Activated CD4-positive, alpha-beta T cell treated with anti-CD3 and anti-CD28 coated beads, Interleukin-2, amount 10 ng/mL, durations not matched to agents 7 days and 5 days (primary cell): ENCODE measurements at regions not wholly inside any gene's neighbourhood (a gene's known extent, or its start where the extent isn't known, plus 50 kb on each side); places are given as distances from the start of the nearest gene placed in this dataset.

Experiments used
- CTCF ChIA-PET: fragments of 350-600 bp; sonication (Branson Sonifier 250); formaldehyde crosslinking; loops from one replicate; lab custom pipeline; 2021; ENCODE audit warnings: antibody characterized with exemption; lab: Charles Lee
- POLR2A ChIA-PET: fragments of 350-600 bp; sonication (Branson Sonifier 250); formaldehyde crosslinking; loops from one replicate; lab custom pipeline; 2021; ENCODE audit warnings: antibody characterized with exemption; lab: Charles Lee
- DNase-seq: peaks from one replicate; pipeline ENCODE4 v3.0.0-alpha.2; 2020
- H3K27ac Mint-ChIP-seq: one replicate; pipeline ENCODE4 v1.8.0; 2021; ENCODE audit warnings: mild to moderate bottlenecking, moderate library complexity, mixed read lengths
- H3K27me3 Mint-ChIP-seq: one replicate; pipeline ENCODE4 v1.8.0; 2021; ENCODE audit warnings: mixed read lengths
- H3K36me3 Mint-ChIP-seq: one replicate; pipeline ENCODE4 v1.8.0; 2021; ENCODE audit warnings: low read depth, mixed read lengths
- H3K4me1 Mint-ChIP-seq: one replicate; pipeline ENCODE4 v1.8.0; 2021; ENCODE audit warnings: mixed read lengths
- H3K4me3 Mint-ChIP-seq: one replicate; pipeline ENCODE4 v1.8.0; 2021; ENCODE audit warnings: mild to moderate bottlenecking, moderate library complexity, mixed read lengths
- H3K9me3 Mint-ChIP-seq: one replicate; pipeline ENCODE4 v1.8.0; 2021; ENCODE audit warnings: mixed read lengths

DNA sequence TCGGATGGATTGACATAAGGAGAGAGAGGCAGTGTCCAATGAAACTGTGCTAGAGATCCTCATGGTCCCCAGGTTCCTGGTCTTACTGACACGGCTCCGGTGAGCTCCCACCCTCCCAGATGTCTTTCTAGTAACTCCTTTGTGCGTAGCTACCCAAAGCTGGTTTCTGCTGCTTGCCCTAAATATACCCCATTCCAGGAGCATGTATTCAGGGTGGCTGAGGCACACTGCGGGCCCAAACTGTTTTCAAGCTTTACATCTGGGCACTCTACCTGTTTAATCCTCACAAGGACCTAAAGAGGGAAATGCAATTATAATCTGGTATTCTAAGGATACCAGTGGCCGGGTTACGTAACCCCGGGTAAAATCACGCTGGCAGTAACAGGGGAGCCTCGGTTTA lies 161.2 kb upstream of the NSMCE3 start:
- Mint-ChIP-seq H3K9me3 (no peaks in the 10 kb centered on the region), H3K4me1 (no peaks in the 10 kb centered on the region), H3K27ac (no peak overlapping the region), H3K36me3 (no peaks in the 10 kb centered on the region), H3K4me3 (no peak overlapping the region), H3K27me3 (peaks cover 3% of the 10 kb centered on the region)
- POLR2A ChIA-PET: no interaction called here
- no peak for DNase-seq
- CTCF ChIA-PET: no interaction called here

DNA sequence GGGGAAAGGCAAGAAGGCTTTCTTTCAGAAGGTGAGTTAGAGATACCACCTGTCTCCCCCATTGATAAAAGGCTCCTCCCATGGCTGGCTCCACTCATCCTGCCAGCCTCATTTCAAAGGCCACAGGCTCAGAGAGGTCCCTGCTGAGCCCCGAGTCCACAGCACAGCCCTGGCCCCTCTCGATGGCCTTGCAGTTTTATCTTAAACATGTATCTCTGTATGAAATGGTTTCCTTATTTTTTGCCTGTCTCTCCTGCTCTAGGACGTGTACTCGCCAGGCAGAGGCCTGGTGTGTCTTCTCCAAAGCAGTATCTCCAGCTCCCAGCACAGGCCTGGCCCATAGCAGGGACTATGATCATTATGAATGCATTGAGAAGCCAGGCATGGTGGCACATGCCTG lies 160.5 kb upstream of the NSMCE3 start:
- H3K4me3 Mint-ChIP-seq: no peak overlapping the region
- H3K9me3 Mint-ChIP-seq: no peaks in the 10 kb centered on the region
- no peak overlapping the region for H3K27ac Mint-ChIP-seq
- POLR2A ChIA-PET: no interaction called here
- no peak for DNase-seq
- CTCF ChIA-PET: interaction anchor here (1.1 kb wide), 1 partner anchor 9 kb away, joined by 3 read pairs; no protein-coding TSS in a partner anchor
- H3K4me1 Mint-ChIP-seq: no peaks in the 10 kb centered on the region
- peaks cover 2% of the 10 kb centered on the region for H3K27me3 Mint-ChIP-seq
- H3K36me3 Mint-ChIP-seq: no peaks in the 10 kb centered on the region

DNA sequence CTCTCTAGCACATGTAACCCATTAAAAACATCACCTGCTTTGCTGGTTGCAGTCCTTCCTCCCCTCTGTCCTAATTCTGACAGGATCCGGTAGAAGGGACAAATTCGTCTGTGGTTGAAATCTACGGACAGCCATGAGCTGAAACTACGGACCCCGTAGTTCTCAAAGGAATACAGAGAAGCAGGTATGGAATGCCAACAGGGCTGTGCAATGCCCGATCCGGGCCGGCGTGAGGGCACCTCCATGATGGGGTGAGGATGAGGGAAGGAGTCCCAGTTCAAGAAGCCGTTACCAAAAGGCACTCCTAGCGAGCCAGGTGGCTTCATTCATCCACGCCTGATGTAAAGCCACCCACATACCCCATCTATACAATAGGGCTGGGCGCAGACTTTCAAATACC lies 160.0 kb upstream of the NSMCE3 start:
- no peaks in the 10 kb centered on the region for H3K9me3 Mint-ChIP-seq
- no peak overlapping the region for H3K4me3 Mint-ChIP-seq
- ChIA-PET POLR2A (no interaction called here), CTCF (interaction anchor here (1.1 kb wide), 1 partner anchor 9 kb away, joined by 3 read pairs; no protein-coding TSS in a partner anchor)
- no peak overlapping the region for H3K27ac Mint-ChIP-seq
- no peaks in the 10 kb centered on the region for H3K27me3 Mint-ChIP-seq
- DNase-seq: no peak
- no peaks in the 10 kb centered on the region for H3K4me1 Mint-ChIP-seq
- no peaks in the 10 kb centered on the region for H3K36me3 Mint-ChIP-seq

DNA sequence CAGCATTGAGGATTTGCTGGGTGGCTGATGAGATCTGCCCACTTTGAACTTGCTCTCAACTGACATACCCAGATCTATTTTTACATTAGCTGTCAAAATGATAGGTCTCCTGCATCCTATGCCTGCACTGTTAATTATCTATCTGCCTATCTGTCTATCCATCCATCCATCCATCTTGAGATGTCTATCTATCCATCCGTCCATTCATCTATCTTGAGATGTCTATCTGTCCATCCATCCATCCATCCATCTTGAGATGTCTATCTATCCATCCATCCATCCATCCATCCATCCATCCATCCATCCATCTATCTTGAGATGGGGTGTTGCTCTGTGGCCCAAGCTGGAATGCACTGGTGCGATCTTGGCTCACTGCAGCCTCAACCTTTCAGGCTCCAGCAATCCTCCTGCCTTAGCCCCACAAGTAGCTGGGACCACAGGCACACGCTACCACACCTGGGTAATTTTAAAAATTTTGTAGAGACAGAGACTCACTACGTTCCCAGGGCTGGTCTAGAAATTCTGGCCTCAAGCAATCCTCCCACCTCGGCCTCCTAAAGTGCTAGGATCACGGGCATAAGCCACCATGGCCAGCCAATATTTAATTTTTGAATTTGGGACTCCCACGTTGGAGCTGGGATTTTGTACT lies 159.4 kb upstream of the NSMCE3 start:
- H3K4me1 Mint-ChIP-seq: no peaks in the 10 kb centered on the region
- ChIA-PET CTCF (interaction anchor here (0.5 kb wide), 1 partner anchor 53 kb away, joined by 3 read pairs; no protein-coding TSS in a partner anchor), POLR2A (no interaction called here)
- H3K27me3 Mint-ChIP-seq: no peaks in the 10 kb centered on the region
- no peak for DNase-seq
- H3K36me3 Mint-ChIP-seq: no peaks in the 10 kb centered on the region
- H3K4me3 Mint-ChIP-seq: no peak overlapping the region
- no peaks in the 10 kb centered on the region for H3K9me3 Mint-ChIP-seq
- no peak overlapping the region for H3K27ac Mint-ChIP-seq

DNA sequence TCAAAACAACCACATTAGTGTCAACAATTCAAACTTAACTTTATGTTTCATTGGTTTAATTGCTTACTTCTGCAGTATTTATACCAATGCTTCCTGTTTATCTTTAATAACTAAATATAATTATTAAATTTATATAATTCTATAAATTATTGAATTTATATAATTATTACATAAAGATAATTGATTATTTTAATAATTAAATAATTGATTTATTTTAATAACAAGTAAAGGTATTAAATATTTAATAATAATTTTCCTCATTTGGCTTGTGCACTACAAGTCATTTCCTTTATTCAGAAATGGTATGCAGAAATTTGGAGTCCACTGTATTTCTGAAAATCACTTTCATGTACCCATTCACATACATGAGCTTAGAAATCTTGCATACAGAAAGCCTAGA lies 156.2 kb upstream of the NSMCE3 start:
- Mint-ChIP-seq H3K4me1 (no peaks in the 10 kb centered on the region), H3K9me3 (no peaks in the 10 kb centered on the region), H3K27ac (no peak overlapping the region), H3K4me3 (no peak overlapping the region), H3K27me3 (no peaks in the 10 kb centered on the region), H3K36me3 (no peaks in the 10 kb centered on the region)
- ChIA-PET POLR2A (no interaction called here), CTCF (no interaction called here)
- DNase-seq: no peak

DNA sequence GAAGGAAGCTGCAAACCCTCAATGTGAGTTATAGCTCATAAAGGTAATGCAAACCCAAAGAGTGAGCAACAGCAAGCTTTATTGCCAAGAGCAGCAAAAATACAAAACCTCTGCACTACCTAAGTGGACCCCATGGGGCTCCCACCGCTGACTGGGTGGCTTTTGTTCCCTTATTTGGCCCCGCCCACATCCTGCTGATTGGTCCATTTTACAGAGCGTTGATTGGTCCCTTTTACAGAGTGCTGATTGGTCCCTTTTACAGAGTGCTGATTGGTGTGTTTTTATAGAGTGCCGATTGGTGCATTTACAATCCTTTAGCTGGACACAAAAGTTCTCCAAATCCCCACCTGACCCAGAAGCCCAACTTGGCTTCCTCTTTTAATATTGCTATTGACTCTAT lies 154.5 kb upstream of the NSMCE3 start:
- H3K27ac Mint-ChIP-seq: no peak overlapping the region
- POLR2A ChIA-PET: no interaction called here
- H3K4me3 Mint-ChIP-seq: no peak overlapping the region
- no peaks in the 10 kb centered on the region for H3K4me1 Mint-ChIP-seq
- H3K36me3 Mint-ChIP-seq: no peaks in the 10 kb centered on the region
- no peak for DNase-seq
- H3K27me3 Mint-ChIP-seq: no peaks in the 10 kb centered on the region
- no peaks in the 10 kb centered on the region for H3K9me3 Mint-ChIP-seq
- CTCF ChIA-PET: no interaction called here

DNA sequence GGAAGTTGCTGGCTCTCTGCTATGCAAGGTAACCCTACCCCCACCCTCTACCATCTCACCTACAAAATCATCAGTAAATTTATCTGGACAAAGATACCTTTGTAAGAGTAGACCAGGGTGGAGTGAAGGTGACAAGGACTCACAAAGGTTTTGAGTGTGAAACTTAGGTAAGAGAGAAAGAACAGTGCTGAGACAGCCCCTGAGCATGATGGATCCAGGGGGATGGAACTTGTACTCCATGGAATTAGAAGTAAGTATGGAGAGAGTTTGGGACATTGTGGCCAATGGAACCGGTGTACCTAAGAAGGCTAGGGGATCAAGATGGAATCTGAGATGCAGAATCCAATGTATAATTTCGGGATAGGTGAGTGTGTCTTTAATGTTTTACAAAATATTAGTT lies 153.0 kb upstream of the NSMCE3 start:
- ChIA-PET POLR2A (no interaction called here), CTCF (no interaction called here)
- no peaks in the 10 kb centered on the region for H3K4me1 Mint-ChIP-seq
- H3K9me3 Mint-ChIP-seq: no peaks in the 10 kb centered on the region
- peaks cover 4% of the 10 kb centered on the region for H3K27me3 Mint-ChIP-seq
- H3K4me3 Mint-ChIP-seq: no peak overlapping the region
- no peaks in the 10 kb centered on the region for H3K36me3 Mint-ChIP-seq
- no peak overlapping the region for H3K27ac Mint-ChIP-seq
- DNase-seq: no peak

DNA sequence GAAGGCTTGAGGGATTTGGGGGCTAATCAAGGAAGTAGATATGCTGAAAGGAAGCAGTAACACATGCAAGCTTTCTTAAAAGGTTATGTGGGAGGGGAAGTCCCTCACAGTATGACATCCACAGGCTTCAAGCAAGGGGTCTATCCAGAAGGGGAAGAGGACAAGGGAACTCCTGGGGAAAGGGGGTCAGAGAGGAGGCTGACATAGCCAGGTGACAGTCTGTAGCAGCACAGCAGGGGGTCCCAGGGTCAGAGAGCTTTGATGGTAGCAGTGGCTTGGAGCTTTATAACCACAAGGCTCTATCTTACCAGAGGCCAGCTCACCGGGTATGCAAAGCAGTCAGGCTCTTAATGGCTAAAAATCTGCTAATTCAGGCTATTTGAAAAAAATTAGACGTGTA lies 150.6 kb upstream of the NSMCE3 start:
- H3K27me3 Mint-ChIP-seq: peaks cover 4% of the 10 kb centered on the region

DNA sequence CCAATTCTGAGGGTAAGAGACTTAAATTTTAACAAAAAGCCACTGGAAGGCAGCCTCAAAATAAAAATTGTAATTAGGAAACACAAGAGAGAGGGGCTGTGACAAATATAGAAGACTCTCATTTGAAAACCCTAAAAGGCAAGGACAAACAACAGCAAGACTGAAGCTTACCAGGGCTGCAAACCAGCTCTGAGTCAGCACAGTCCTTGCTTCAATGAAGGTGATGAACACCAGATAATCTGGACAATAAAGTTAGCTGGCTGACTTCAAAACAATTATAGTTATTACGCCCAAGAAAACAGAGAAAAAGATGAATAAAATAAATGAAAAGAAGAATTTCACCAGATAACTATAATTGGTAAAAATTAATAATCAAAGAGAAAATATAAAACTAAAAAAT lies 149.3 kb upstream of the NSMCE3 start:
- POLR2A ChIA-PET: no interaction called here
- no peak overlapping the region for H3K27ac Mint-ChIP-seq
- H3K4me3 Mint-ChIP-seq: no peak overlapping the region
- H3K36me3 Mint-ChIP-seq: no peaks in the 10 kb centered on the region
- no peaks in the 10 kb centered on the region for H3K9me3 Mint-ChIP-seq
- no peak for DNase-seq
- H3K27me3 Mint-ChIP-seq: peaks cover 7% of the 10 kb centered on the region
- H3K4me1 Mint-ChIP-seq: no peaks in the 10 kb centered on the region
- CTCF ChIA-PET: no interaction called here

More for the DNA sequence above, 150.6 kb upstream of the NSMCE3 start:
- Mint-ChIP-seq H3K9me3 (no peaks in the 10 kb centered on the region), H3K36me3 (no peaks in the 10 kb centered on the region), H3K4me3 (no peak overlapping the region), H3K4me1 (no peaks in the 10 kb centered on the region), H3K27ac (no peak overlapping the region)
- ChIA-PET POLR2A (no interaction called here), CTCF (interaction anchor here (0.9 kb wide), 1 partner anchor 19 kb away, joined by 3 read pairs; no protein-coding TSS in a partner anchor)
- no peak for DNase-seq

DNA sequence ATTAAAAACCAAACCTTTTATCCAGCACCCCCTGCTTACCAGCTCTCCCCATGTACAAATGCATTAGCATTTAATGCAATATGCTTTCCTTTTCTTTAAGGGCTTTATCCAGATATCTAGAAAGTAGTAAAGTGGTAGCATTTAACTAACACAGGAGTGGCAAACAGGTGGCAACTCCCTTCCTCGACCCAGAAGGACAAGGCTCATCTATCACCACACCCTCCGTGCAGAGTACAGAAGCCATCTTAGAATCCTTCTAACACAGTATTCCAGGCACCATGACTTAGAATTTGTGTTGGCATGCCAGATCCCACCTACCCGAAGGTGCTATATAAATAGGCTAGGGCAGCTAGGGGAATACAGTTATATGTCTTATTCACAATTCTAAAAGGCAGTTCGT lies 148.6 kb upstream of the NSMCE3 start:
- Mint-ChIP-seq H3K27ac (no peak overlapping the region), H3K36me3 (no peaks in the 10 kb centered on the region), H3K4me3 (no peak overlapping the region), H3K27me3 (peaks cover 10% of the 10 kb centered on the region), H3K4me1 (no peaks in the 10 kb centered on the region), H3K9me3 (no peaks in the 10 kb centered on the region)
- POLR2A ChIA-PET: no interaction called here
- CTCF ChIA-PET: no interaction called here
- no peak for DNase-seq

DNA sequence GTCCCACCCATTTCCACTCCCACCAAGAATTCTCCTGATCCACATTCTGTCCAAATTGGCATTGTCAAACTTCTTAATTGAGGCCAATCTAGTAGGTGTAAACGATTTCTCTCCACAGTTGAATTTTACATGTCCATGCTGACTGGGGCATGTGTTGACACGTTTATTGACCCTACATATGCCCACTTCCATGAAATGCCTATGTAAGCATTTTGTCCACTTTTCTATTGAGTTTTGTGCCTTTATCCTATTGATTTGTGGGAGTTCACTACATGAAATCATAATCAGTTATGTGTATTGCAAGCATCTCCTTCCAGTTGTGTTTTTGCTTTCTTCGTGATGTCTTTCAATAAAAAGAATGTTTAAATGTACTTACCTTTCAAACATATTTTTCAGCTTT lies 141.7 kb upstream of the NSMCE3 start:
- Mint-ChIP-seq H3K9me3 (no peaks in the 10 kb centered on the region), H3K36me3 (no peaks in the 10 kb centered on the region), H3K27ac (no peak overlapping the region), H3K4me1 (no peaks in the 10 kb centered on the region), H3K4me3 (no peak overlapping the region), H3K27me3 (peaks cover 11% of the 10 kb centered on the region)
- ChIA-PET POLR2A (no interaction called here), CTCF (no interaction called here)
- no peak for DNase-seq

DNA sequence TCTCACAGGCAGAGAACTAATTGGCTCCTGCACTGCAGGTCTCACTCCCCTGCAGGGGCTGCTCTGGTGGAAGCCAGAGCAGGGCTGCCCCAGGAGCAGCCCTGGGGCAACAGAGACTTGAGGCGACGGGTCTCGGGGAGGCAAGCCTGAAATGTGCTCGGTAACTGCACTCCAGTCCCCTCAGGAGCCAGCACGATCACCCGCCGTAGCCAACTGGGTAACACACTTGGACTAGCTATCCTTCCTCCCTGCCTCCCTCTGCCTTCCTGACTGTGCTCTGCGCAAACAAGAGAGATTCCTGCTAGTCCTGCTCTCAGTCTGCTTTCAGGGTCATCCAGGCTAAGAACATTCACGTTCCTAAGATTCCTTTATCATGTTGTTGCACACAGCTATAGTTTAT lies 140.7 kb upstream of the NSMCE3 start:
- no peaks in the 10 kb centered on the region for H3K9me3 Mint-ChIP-seq
- peaks cover 11% of the 10 kb centered on the region for H3K27me3 Mint-ChIP-seq
- ChIA-PET POLR2A (no interaction called here), CTCF (no interaction called here)
- H3K27ac Mint-ChIP-seq: no peak overlapping the region
- H3K4me1 Mint-ChIP-seq: no peaks in the 10 kb centered on the region
- H3K36me3 Mint-ChIP-seq: no peaks in the 10 kb centered on the region
- H3K4me3 Mint-ChIP-seq: no peak overlapping the region
- DNase-seq: no peak

DNA sequence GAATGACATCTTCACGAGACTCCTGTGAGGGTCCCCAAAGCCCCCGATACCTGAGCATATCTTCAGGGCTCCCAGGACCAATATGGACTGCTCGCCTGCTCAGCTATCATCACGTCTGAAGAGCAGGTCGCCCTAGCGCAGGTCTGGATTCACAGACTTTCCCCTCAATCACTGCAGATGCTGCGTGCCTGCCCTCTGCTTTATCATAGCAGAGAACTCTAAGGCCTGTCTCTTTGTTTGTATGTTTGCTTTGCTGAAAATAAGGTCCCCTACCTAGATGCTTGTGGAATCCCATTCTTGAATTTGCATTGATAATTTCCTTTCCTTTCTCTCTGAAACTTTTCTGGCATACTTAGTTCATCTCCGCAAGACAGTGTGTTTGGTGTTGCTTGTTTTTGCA lies 140.3 kb upstream of the NSMCE3 start:
- ChIA-PET POLR2A (no interaction called here), CTCF (no interaction called here)
- Mint-ChIP-seq H3K4me1 (no peaks in the 10 kb centered on the region), H3K4me3 (no peak overlapping the region), H3K27ac (no peak overlapping the region), H3K27me3 (peaks cover 11% of the 10 kb centered on the region), H3K9me3 (no peaks in the 10 kb centered on the region), H3K36me3 (no peaks in the 10 kb centered on the region)
- DNase-seq: no peak

DNA sequence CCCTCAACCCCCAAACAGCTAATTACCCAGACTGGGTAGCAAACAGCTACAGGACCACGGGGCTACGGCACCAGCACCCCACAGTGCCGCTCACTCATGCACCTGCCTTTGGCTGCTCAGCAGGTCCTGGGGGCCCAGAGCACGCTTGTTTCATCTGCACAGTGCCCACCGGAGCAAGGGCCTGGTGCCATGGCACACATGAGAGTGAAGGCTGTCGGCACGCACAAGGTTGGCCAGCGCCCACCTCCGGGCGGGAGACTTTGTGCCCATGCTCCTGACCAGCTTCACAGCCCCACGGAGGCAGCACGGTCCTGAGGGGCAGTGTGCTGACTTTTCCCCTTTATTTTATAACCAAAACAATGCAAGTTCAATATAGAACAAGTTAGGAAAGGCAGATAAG lies 135.9 kb upstream of the NSMCE3 start:
- H3K27ac Mint-ChIP-seq: no peak overlapping the region
- DNase-seq: no peak
- CTCF ChIA-PET: no interaction called here
- no peaks in the 10 kb centered on the region for H3K9me3 Mint-ChIP-seq
- no peaks in the 10 kb centered on the region for H3K4me1 Mint-ChIP-seq
- POLR2A ChIA-PET: no interaction called here
- H3K4me3 Mint-ChIP-seq: no peak overlapping the region
- H3K27me3 Mint-ChIP-seq: peaks cover 5% of the 10 kb centered on the region
- H3K36me3 Mint-ChIP-seq: no peaks in the 10 kb centered on the region
